NCI-H1436 treated with DMSO at 0.1 percent for 48 hours (cell line): ENCODE measurements at regions not wholly inside any gene's neighbourhood (a gene's known extent, or its start where the extent isn't known, plus 50 kb on each side); places are given as distances from the start of the nearest gene placed in this dataset.
"Not testable (repeated sequence)": the region's sequence is repeated elsewhere in the genome, so short reads cannot be mapped to it uniquely, and the experiment has no call there.

Source experiments
- DNase-seq: peaks from one replicate; lab custom pipeline; 2025; lab: John Stamatoyannopoulos, UW

- no peak for DNase-seq
Observed at GRCh38 chr4:75287738-75288517, 226.3 kb downstream of the RCHY1 start.

GRCh38 chr4:75285837-75286236 lies 228.4 kb downstream of the RCHY1 start:
- no peak for DNase-seq

- DNase-seq: no peak
Observed at GRCh38 chr4:75284831-75285230, 229.4 kb downstream of the RCHY1 start.

GRCh38 chr4:75280461-75280860 lies 233.7 kb downstream of the RCHY1 start:
- not testable (repeated sequence) for DNase-seq

- no peak for DNase-seq
Observed at GRCh38 chr4:75259306-75259705, 254.9 kb downstream of the RCHY1 start.

GRCh38 chr4:75255261-75255660 lies 258.9 kb downstream of the RCHY1 start:
- no peak for DNase-seq

- DNase-seq: no peak
Observed at GRCh38 chr4:75254745-75255144, 259.5 kb downstream of the RCHY1 start.

GRCh38 chr4:75253094-75253493 lies 261.1 kb downstream of the RCHY1 start:
- not testable (repeated sequence) for DNase-seq

- DNase-seq: no peak
Observed at GRCh38 chr4:75251547-75251946, 262.7 kb downstream of the RCHY1 start.

- DNase-seq: no peak
Observed at GRCh38 chr4:75249739-75250138, 264.5 kb downstream of the RCHY1 start.

GRCh38 chr4:75248770-75249407 lies 265.3 kb downstream of the RCHY1 start:
- DNase-seq: no peak

GRCh38 chr4:75244325-75244724 lies 269.9 kb downstream of the RCHY1 start:
- no peak for DNase-seq

GRCh38 chr4:75243570-75243969 lies 270.6 kb downstream of the RCHY1 start:
- no peak for DNase-seq

GRCh38 chr4:75235359-75235951 lies 278.7 kb downstream of the RCHY1 start:
- DNase-seq: no peak

- no peak for DNase-seq
Observed at GRCh38 chr4:75232546-75232945, 281.7 kb downstream of the RCHY1 start.

- DNase-seq: no peak
Observed at GRCh38 chr4:75229806-75230570, 284.2 kb downstream of the RCHY1 start.

GRCh38 chr4:75213480-75213879 lies 280.6 kb downstream of the PARM1 start:
- DNase-seq: no peak

GRCh38 chr4:75211422-75211821 lies 278.5 kb downstream of the PARM1 start:
- no peak for DNase-seq

GRCh38 chr4:75207902-75208301 lies 275.0 kb downstream of the PARM1 start:
- DNase-seq: no peak

GRCh38 chr4:75195111-75195510 lies 262.2 kb downstream of the PARM1 start:
- DNase-seq: no peak

- no peak for DNase-seq
Observed at GRCh38 chr4:75194180-75194579, 261.3 kb downstream of the PARM1 start.

GRCh38 chr4:75192182-75192581 lies 259.3 kb downstream of the PARM1 start:
- not testable (repeated sequence) for DNase-seq
